Inflammatory macrophage treated with lipopolysaccharide for 1 hour (primary cell): ENCODE measurements at regions not wholly inside any gene's neighbourhood (a gene's known extent, or its start where the extent isn't known, plus 50 kb on each side); places are given as distances from the start of the nearest gene placed in this dataset.
"Not testable (repeated sequence)": the region's sequence is repeated elsewhere in the genome, so short reads cannot be mapped to it uniquely, and the experiment has no call there.

Experiments
- DNase-seq, 2 donors: peaks; one replicate each; pipeline ENCODE4 v3.0.0-alpha.2; 2020 to 2022

GRCh38 chr1:188988589-188988988, 1489.1 kb downstream of the BRINP3 start:
- DNase-seq: no peak

- DNase-seq: no peak
These were observed 1486.3 kb downstream of the BRINP3 start for GRCh38 chr1:188991221-188991930.

DNA sequence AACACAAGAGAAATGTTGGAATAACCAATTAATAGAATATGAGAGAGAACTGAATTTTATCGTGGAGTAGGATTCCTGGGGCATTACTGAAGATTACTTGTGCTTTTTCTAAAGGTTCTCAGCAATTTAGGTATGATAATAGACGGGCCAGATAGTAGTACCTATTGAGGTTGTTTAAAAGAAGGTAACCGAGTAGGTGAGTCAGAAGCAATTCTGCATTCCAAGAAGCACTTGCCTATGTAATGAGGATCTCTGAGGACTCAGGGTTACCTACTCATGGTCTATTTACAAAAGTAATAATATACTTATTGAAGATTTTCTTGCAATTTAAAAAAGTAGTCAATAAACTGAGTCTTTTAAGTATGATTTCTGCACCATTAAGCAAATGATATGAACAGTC, 1469.8 kb downstream of the BRINP3 start:
- no peak for DNase-seq

DNA sequence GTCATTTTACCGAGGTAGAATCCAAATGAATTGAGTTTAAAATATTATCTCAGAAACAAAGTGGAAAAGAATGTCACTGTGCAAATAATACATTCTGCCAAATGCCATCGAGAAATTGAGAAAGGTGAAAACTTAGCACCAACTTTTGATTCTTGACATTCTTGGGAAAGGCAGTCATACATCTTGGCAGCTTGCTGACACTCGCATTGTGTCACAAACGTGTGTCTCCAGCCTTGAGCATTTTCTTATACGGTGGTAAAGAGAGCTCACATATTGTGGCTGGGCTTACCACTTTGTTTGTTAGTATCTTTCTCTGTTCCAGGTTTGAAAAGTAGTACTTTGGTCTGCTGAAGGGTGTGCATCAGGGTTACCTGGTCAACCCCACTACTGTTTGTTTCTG, 1456.1 kb downstream of the BRINP3 start:
- DNase-seq: no peak

- DNase-seq: no peak
These were observed 1455.6 kb downstream of the BRINP3 start for GRCh38 chr1:189022015-189022414.

DNA sequence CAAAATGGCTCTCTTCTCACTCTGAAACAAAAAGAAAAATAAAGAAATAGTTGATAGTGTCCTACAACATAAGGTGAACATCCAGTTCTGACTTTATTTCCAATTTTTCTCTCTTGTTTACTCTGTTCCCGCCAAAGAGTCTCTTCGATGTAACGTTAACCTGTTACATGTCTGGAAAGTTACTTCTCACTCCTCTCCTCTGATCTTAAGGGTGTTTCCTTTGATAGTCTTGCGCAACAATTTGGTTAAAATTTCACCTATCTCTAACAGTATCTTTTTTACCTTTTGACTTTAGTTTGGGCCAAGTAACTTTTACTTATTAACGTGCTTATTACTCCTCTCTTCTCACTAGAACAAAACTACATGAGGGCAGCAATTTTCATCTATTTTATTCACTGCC, 1450.2 kb downstream of the BRINP3 start:
- DNase-seq: no peak

GRCh38 chr1:189033169-189033568, 1444.5 kb downstream of the BRINP3 start:
- no peak for DNase-seq

GRCh38 chr1:189036628-189037027, 1441.0 kb downstream of the BRINP3 start:
- DNase-seq: no peak

GRCh38 chr1:189046127-189046526, 1431.5 kb downstream of the BRINP3 start:
- no peak for DNase-seq

DNA sequence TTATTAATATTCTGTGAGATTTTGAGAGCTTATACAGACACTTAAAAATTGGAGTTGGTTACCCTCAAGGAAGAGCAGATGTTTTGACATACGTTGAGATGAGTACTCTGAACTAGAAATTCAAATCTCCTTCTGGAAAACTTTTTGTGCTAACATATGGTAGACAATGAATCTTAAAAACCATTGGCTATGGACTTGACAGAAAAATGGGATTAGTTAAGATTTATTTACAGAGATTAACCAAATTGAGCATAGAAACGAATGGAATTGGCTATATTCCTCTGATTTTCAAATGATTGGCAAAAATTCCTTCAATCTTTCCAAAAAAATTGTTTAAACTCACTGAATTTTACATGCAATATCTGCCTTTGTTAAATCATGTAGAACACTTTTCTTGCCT, 1392.9 kb downstream of the BRINP3 start:
- no peak for DNase-seq

DNA sequence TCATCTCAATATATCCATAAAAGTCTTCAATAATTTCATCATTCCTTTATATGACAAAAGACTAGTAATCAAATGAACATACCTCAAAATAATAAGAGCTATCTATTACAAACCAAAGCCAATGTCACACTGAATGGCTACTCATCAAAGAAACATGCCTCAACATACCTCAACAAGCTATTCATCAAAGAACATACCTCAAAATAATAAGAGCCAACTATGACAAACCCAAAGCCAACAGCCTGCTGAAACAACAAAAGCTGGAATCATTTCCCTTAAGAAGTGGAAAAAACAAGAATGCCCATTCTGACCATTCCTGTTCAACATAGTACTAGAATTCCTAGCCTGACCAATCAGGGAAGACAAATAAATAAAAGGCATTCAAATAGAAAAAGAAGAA, 1373.7 kb downstream of the BRINP3 start:
- no peak for DNase-seq

DNA sequence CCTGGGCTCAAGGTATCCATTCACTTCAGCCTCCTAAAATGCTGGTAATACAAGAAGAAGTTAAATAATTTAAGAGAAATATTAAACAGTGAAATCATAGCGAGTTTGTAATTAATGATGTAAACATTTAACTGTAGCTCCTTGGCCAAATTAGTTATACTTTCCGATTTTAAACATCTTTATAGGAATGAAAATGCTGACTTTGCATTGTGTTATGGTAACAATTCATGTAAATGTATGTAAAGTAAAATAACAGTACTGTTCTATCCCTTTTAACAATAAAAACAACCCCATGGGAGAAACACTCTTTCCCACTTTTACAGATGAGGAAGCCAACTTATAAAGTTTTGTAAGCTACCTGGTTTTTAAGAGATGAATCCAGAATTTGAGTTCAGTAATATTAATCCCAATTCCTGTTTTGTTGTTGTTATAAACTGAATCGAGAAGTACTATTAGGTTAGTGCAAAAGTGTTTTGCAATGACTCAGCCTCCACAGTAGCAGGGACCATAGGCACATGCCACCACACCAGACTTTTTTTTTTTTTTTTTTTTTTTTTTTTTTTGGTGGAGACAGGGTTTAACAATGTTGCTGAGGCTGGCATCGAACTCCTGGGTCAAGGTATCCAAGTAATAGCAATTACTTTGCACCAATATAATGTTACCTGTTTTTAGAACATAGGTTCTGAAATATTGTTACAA, 1360.4 kb downstream of the BRINP3 start:
- DNase-seq: no peak

GRCh38 chr1:189121941-189122340, 1355.7 kb downstream of the BRINP3 start:
- no peak for DNase-seq

- no peak for DNase-seq
These were observed 1352.0 kb downstream of the BRINP3 start for GRCh38 chr1:189125694-189126093.

DNA sequence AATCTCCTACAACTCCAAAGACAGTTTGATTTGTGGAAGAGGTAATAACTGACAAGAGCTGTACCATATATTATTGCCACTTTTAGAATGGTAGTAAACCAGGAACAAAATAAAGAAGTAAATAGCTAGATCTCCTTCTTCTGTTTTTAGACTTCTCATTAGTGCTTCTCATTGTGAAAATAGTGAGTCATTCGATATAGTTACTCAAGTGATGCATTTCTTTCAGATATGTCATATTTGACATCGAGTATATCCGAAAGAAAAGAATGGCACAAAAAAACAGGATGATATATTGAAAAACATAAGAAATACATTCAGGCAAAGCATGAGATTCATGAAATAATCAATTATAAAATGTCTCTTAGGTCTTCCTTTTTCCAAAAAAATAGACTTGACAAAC, 1346.1 kb downstream of the BRINP3 start:
- no peak for DNase-seq

DNA sequence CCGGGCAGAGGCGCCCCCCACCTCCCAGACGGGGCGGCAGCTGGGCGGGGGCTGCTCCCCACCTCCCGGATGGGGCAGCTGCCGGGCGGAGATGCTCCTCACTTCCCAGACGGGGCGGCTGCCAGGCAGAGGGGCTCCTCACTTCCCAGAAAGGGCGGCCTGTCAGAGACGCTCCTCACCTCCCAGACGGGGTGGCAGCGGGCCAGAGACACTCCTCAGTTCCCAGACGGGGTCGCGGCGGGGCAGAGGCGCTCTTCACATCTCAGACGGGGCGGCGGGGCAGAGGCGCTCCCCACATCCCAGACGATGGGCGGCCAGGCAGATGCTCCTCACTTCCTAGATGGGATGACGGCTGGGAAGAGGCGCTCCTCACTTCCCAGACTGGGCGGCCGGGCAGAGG, 1337.9 kb downstream of the BRINP3 start:
- DNase-seq: not testable (repeated sequence)

DNA sequence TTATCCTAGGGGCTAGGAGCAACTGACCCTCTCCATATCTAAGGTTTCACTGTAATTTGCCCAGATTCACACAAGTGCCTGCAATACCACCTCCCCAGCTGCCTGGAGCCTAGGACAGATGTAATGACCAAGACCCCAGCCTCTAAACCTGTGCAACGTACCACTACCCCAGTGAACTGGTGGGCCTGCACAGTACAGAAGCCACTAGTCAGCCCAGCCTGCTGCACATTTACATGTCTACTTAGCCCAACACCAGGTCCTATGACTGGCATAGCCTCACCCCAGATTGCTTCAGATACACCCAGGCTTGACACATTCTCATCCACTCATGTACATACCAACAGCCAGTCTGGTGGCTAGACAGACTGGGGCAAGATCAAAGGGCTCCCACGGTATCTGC, 1336.6 kb downstream of the BRINP3 start:
- no peak for DNase-seq

GRCh38 chr1:189149547-189150375, 1327.9 kb downstream of the BRINP3 start:
- DNase-seq: no peak

DNA sequence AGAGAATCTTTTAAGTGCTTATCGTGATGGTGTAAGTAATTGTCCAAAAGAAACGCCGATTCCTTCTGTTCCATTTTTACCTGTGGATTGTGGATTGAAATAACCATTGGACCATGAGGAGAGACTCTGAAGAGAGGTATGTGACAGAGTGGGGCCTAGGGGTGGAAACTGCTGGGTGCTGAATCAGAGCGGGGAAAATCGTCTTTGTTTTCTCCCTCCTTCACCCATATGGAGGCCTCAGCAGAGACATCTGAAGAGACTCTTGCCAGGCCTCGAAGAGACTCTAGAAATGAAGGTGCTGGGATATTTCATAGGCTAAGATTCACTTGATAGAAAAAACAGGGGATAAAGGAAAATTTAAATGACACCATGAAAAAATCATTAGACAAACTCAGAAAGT, 1327.0 kb downstream of the BRINP3 start:
- DNase-seq: no peak

DNA sequence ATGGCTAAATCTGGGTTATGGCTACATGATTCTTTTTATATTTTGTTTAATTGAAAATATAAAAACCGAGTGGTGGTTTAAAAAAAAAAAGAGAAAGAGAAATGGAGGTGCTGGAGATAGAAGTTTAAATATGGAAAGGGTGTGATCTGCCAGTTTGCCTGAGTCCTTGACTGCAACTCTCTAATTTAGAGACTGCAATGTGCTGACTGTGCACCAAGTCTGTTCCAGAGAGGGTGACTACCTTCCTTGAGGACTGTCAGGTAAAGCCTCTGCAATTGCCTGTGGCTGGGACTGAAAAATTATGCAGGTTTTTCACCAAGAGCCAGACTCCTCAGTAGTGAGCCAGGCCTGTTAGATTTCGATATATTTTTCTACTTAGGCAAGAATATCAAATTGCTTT, 1326.3 kb downstream of the BRINP3 start:
- DNase-seq: no peak

DNA sequence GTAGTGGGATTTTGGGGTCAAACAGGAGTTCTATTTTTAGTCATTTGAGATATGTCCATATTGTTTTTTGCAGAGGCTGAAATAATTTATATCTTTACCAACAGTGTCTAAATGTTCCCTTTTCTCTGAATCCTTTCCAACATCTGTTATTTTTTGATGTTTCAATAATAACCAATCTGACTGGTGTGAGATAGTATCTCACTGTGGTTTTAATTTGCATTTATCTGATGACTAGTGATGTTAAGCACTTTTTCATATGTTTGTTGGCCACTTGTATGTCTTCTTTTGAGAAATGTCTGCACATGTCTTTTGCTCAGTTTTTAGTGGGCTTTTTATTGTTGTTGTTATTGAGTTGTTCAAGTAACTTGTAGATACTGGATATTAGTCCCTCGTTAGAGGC, 1325.0 kb downstream of the BRINP3 start:
- no peak for DNase-seq

- DNase-seq: no peak
These were observed 1319.5 kb downstream of the BRINP3 start for GRCh38 chr1:189158155-189158554.

DNA sequence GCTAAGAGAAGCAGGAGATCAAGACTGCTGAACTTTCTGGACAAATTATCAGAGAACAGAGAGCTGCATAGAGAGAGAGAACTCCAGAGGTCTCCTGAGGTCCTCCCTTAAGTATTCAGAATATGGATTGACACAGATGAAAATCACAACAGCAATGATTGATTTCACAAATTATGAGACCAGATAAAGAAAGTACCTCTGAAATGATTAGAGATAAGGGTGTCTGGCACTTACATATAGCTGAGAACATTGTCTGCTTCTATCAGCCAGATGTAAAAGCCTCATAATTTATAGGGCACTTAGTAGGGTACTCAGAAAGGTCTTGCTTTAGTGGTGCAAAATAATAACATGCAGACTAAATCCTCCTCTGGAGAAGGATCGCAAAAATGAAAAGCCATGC, 1301.8 kb downstream of the BRINP3 start:
- DNase-seq: no peak

GRCh38 chr1:189180057-189180456, 1297.6 kb downstream of the BRINP3 start:
- DNase-seq: no peak
